Psoas muscle (tissue), 7 donors: ENCODE measurements at regions not wholly inside any gene's neighbourhood (a gene's known extent, or its start where the extent isn't known, plus 50 kb on each side); places are given as distances from the start of the nearest gene placed in this dataset.

Experiments
- ATAC-seq, 4 donors: fragments of 200-7000 bp; cut with Tn5 transposase; one replicate each; pipeline ENCODE4 v1.9.1; 2020; ENCODE audit warnings: moderate library complexity in 3 of 4, mild to moderate bottlenecking in 2 of 4
- DNase-seq, 2 donors: peaks; one replicate each; pipeline ENCODE4 v3.0.0-alpha.2; 2020
- H3K27ac ChIP-seq: fragments of 200-600 bp; one replicate; pipeline ENCODE4 v1.8.0; 2022
- H3K27me3 ChIP-seq, 3 donors: fragments of 200-600 bp in 1 of 3; one replicate each; pipeline versions ENCODE4 v1.6.1 to v1.8.0; 2013 to 2022; ENCODE audit warnings: low read length in 2 of 3, mild to moderate bottlenecking in 2 of 3, moderate library complexity in 1 of 3; ENCODE audit not compliant: insufficient read depth in 3 of 3
- H3K36me3 ChIP-seq, 2 donors: fragments of 200-600 bp in 1 of 2; one replicate each; pipeline versions ENCODE4 v1.6.1 to v1.8.0; 2013 to 2022; ENCODE audit warnings: low read depth in 1 of 2, mild to moderate bottlenecking in 1 of 2, moderate library complexity in 1 of 2; ENCODE audit not compliant: insufficient read depth in 1 of 2
- H3K4me1 ChIP-seq: fragments of 200-600 bp; one replicate; pipeline ENCODE4 v1.8.0; 2022
- H3K4me3 ChIP-seq: fragments of 200-600 bp; one replicate; pipeline ENCODE4 v1.8.0; 2022; ENCODE audit warnings: mild to moderate bottlenecking
- H3K9me3 ChIP-seq: fragments of 200-600 bp; one replicate; pipeline ENCODE4 v1.8.0; 2022
- CTCF ChIP-seq: fragments of 200-600 bp; IDR thresholded peaks from one replicate; pipeline ENCODE4 v1.8.0; 2022; ENCODE audit warnings: antibody characterized with exemption
- WGBS, 3 donors: extraction: QIAGEN DNeasy Blood & Tissue Kit; methylation state at CpG; one replicate each; pipeline versions ENCODE4 v1.1.6 to v1.1.7; 2013; 5-methylcytosine and 5-hydroxymethylcytosine counted together
- intact Hi-C, 2 donors: fragments of 100-400 bp; cut with DNase I; formaldehyde crosslinking; loops; one replicate each; pipeline versions ENCODE4 v1.11.0 to v1.14.2; 2022
- donor health status: healthy with polysubstance abuse.
- donor health status: DM: no; HTN: no; CAD: no; lungs with moderate emphysema.
- donor health status: Bipolar disorder and iron deficiency.
- donor health status: healthy.
- donor health status: DM: yes; HTN: yes; CAD: no.
- donor health status: DM: no; HTN: no; CAD: no.
- donor health status: DM: yes; HTN: yes; CAD: no.

GRCh38 chr10:44034946-44035345 lies 350.0 kb downstream of the CXCL12 start:
- DNase-seq, result no peak
- 94 to 100% (median 96%) methylated on average over 1 of the region's 1 CpG for WGBS, 3 donors
- no peaks in the 10 kb centered on the region for H3K36me3 ChIP-seq

GRCh38 chr10:44033008-44033407 lies 351.9 kb downstream of the CXCL12 start:
- TF ChIP-seq CTCF, result no peak
- 84 to 85% (median 85%) methylated on average over 3 of the region's 3 CpGs for WGBS, 3 donors

More at GRCh38 chr10:44034946-44035345, 350.0 kb downstream of the CXCL12 start:
- ATAC-seq, result no peak
- intact Hi-C loops, result no loop called here
- Histone ChIP-seq H3K9me3 (no peaks in the 10 kb centered on the region), H3K4me3 (no peak overlapping the region), H3K4me1 (no peaks in the 10 kb centered on the region), H3K27me3 (no peaks in the 10 kb centered on the region), H3K27ac (no peak overlapping the region)
- TF ChIP-seq CTCF, result no peak

GRCh38 chr10:44032216-44032615 lies 352.7 kb downstream of the CXCL12 start:
- 92 to 96% (median 94%) methylated on average over 1 of the region's 1 CpG for WGBS, 3 donors
- no peak overlapping the region for H3K27ac ChIP-seq
- no peak for TF ChIP-seq CTCF

More at GRCh38 chr10:44033008-44033407, 351.9 kb downstream of the CXCL12 start:
- Histone ChIP-seq H3K9me3 (no peaks in the 10 kb centered on the region), H3K27ac (no peak overlapping the region), H3K4me1 (no peaks in the 10 kb centered on the region), H3K36me3 (no peaks in the 10 kb centered on the region), H3K27me3 (no peaks in the 10 kb centered on the region), H3K4me3 (no peak overlapping the region)
- no peak for ATAC-seq
- no peak for DNase-seq
- intact Hi-C loops, result no loop called here

GRCh38 chr10:44030738-44031137 lies 354.2 kb downstream of the CXCL12 start:
- ATAC-seq, result no peak
- no peak overlapping the region for H3K27ac ChIP-seq
- WGBS, 3 donors, result 45 to 61% (median 55%) methylated on average over 2 of the region's 2 CpGs
- H3K36me3 ChIP-seq, result no peaks in the 10 kb centered on the region
- intact Hi-C loops, result no loop called here
- H3K9me3 ChIP-seq, result no peaks in the 10 kb centered on the region
- no peak for DNase-seq
- no peak overlapping the region for H3K4me3 ChIP-seq
- TF ChIP-seq CTCF, result no peak
- no peaks in the 10 kb centered on the region for H3K4me1 ChIP-seq
- H3K27me3 ChIP-seq, result no peaks in the 10 kb centered on the region

More at GRCh38 chr10:44032216-44032615, 352.7 kb downstream of the CXCL12 start:
- ATAC-seq (peak in 3 of 4 donors; percentile 19 to 68 (median 30)), DNase-seq (no peak)
- H3K36me3 ChIP-seq, result no peaks in the 10 kb centered on the region
- no peak overlapping the region for H3K4me3 ChIP-seq
- no peaks in the 10 kb centered on the region for H3K27me3 ChIP-seq
- H3K9me3 ChIP-seq, result no peaks in the 10 kb centered on the region
- no peaks in the 10 kb centered on the region for H3K4me1 ChIP-seq
- intact Hi-C loops, result no loop called here

GRCh38 chr10:44030132-44030531 lies 354.8 kb downstream of the CXCL12 start:
- Histone ChIP-seq H3K36me3 (no peaks in the 10 kb centered on the region), H3K27me3 (no peaks in the 10 kb centered on the region), H3K27ac (no peak overlapping the region), H3K9me3 (no peaks in the 10 kb centered on the region), H3K4me3 (no peak overlapping the region), H3K4me1 (no peaks in the 10 kb centered on the region)
- intact Hi-C loops, result no loop called here
- 86 to 93% (median 91%) methylated on average over 4 of the region's 4 CpGs for WGBS, 3 donors
- DNase-seq, result no peak
- no peak for TF ChIP-seq CTCF
- ATAC-seq, result no peak
